Endothelial cell of umbilical vein (primary cell): ENCODE measurements at regions not wholly inside any gene's neighbourhood (a gene's known extent, or its start where the extent isn't known, plus 50 kb on each side); places are given as distances from the start of the nearest gene placed in this dataset.

Experiments used
- BruUV-seq: library from RNA; stranded (reverse); fragments of 400-500 nt; replicated peaks from 2 replicates; lab custom pipeline; 2021; lab: Mats Ljungman, UMichigan
- CTCF ChIA-PET: fragments of 300-600, 350-600 bp; sonication (Branson Sonifier 250); formaldehyde crosslinking; loops from one replicate; lab custom pipeline; 2021; ENCODE audit warnings: antibody characterized with exemption, inconsistent platforms; lab: Charles Lee
- POLR2A ChIA-PET: fragments of 300-600, 350-600 bp; sonication (Branson Sonifier 250); formaldehyde crosslinking; loops from one replicate; lab custom pipeline; 2021; ENCODE audit warnings: antibody characterized with exemption, inconsistent platforms; lab: Charles Lee
- DNase-seq: peaks from one replicate; pipeline ENCODE4 v3.0.0-alpha.2; 2011; ENCODE audit warnings: low read depth, low spot score
- FAIRE-seq: peaks from 2 replicates; lab custom pipeline; 2011; peaks lifted over from hg19 to GRCh38; lab: Jason Lieb, UNC
- H2AFZ ChIP-seq: 2 replicates; pipeline ENCODE4 v1.6.0; 2012; ENCODE audit warnings: low read depth, low read length, control low read depth, inconsistent platforms
- H3K27ac ChIP-seq: 2 replicates; pipeline ENCODE4 v1.5.1; 2011; ENCODE audit warnings: low read depth, mild to moderate bottlenecking, control low read depth, low read length, moderate library complexity; ENCODE audit not compliant: insufficient read depth
- H3K27me3 ChIP-seq, 2 experiments: 2 replicates each; pipeline versions ENCODE4 v1.6.0 to v1.6.1; 2011; ENCODE audit warnings: low read length in 2 of 2, mixed read lengths in 1 of 2; ENCODE audit not compliant: control insufficient read depth in 2 of 2, insufficient read depth in 2 of 2
- H3K36me3 ChIP-seq, 2 experiments: 2 replicates in 1 of 2; 3 replicates in 1 of 2; pipeline ENCODE4 v1.5.1; 2011; ENCODE audit warnings: low read length in 2 of 2, mild to moderate bottlenecking in 1 of 2, moderate library complexity in 1 of 2; ENCODE audit not compliant: control insufficient read depth in 2 of 2, insufficient read depth in 2 of 2; ENCODE audit errors: extremely low read depth in 1 of 2
- H3K4me1 ChIP-seq: 3 replicates; pipeline ENCODE4 v1.5.1; 2011; ENCODE audit warnings: mild to moderate bottlenecking, low read length; ENCODE audit not compliant: control insufficient read depth, insufficient read depth; ENCODE audit errors: extremely low read depth
- H3K4me2 ChIP-seq: 2 replicates; pipeline ENCODE4 v1.6.1; 2011; ENCODE audit warnings: low read length, control low read depth, mixed read lengths; ENCODE audit not compliant: insufficient read depth
- H3K4me3 ChIP-seq, 3 experiments: fragments of 200-600 bp in 1 of 3; sonication (generic), shearing (Covaris generic) in 1 of 3; replicated peaks in 1 of 3; 2 replicates each; pipeline ENCODE4 v1.5.1; 2011 to 2016; ENCODE audit warnings: control low read depth in 3 of 3, low read length in 3 of 3, mild to moderate bottlenecking in 2 of 3, inconsistent platforms in 1 of 3, low read depth in 1 of 3, moderate library complexity in 1 of 3; ENCODE audit not compliant: insufficient read depth in 1 of 3
- H3K79me2 ChIP-seq: 2 replicates; pipeline ENCODE4 v1.6.0; 2012; ENCODE audit warnings: low read length, inconsistent platforms; ENCODE audit not compliant: control insufficient read depth, insufficient read depth
- H3K9ac ChIP-seq: replicated peaks from 2 replicates; pipeline ENCODE3; 2011; ENCODE audit warnings: low read length, control low read depth; ENCODE audit not compliant: insufficient read depth; ENCODE audit errors: extremely low read depth
- H3K9me1 ChIP-seq: replicated peaks from 3 replicates; pipeline ENCODE4 v1.6.0; 2011; ENCODE audit warnings: mild to moderate bottlenecking, low read length; ENCODE audit not compliant: control insufficient read depth, insufficient read depth; ENCODE audit errors: extremely low read depth
- H3K9me3 ChIP-seq: replicated peaks from 2 replicates; pipeline ENCODE4 v1.5.1; 2012; ENCODE audit warnings: low read length, inconsistent platforms; ENCODE audit not compliant: control insufficient read depth, insufficient read depth
- H4K20me1 ChIP-seq: replicated peaks from 2 replicates; pipeline ENCODE3; 2011; ENCODE audit warnings: mild to moderate bottlenecking, low read length; ENCODE audit not compliant: control insufficient read depth, insufficient read depth; ENCODE audit errors: extremely low read depth
- CTCF ChIP-seq, 2 donors: IDR thresholded peaks; 1 replicate in 1 of 2; 2 replicates in 1 of 2; pipeline ENCODE4 v1.5.1; 2011; ENCODE audit warnings: low read length in 2 of 2, mild to moderate bottlenecking in 2 of 2, moderate library complexity in 2 of 2, control low read depth in 1 of 2, inconsistent platforms in 1 of 2, low read depth in 1 of 2; ENCODE audit not compliant: insufficient read depth in 1 of 2; ENCODE audit errors: extremely low read depth in 1 of 2
- EZH2 ChIP-seq: IDR thresholded peaks from 2 replicates; pipeline ENCODE4 v1.6.1; 2012; ENCODE audit warnings: borderline replicate concordance, low read depth, mild to moderate bottlenecking, moderate library complexity, low read length, inconsistent platforms; ENCODE audit not compliant: severe bottlenecking
- FOS ChIP-seq: IDR thresholded peaks from 2 replicates; pipeline ENCODE4 v1.6.1; 2011; ENCODE audit warnings: mild to moderate bottlenecking, low read length, moderate library complexity, borderline replicate concordance; ENCODE audit not compliant: insufficient read depth
- GATA2 ChIP-seq: IDR thresholded peaks from 2 replicates; pipeline ENCODE4 v1.7.0; 2011; ENCODE audit warnings: low read depth, mild to moderate bottlenecking, moderate library complexity, mixed read lengths, low read length; ENCODE audit not compliant: insufficient read length, insufficient read depth
- JUN ChIP-seq: IDR thresholded peaks from 2 replicates; pipeline ENCODE4 v1.6.1; 2011; ENCODE audit warnings: borderline replicate concordance, low read depth; ENCODE audit not compliant: insufficient read length, insufficient read depth
- MAX ChIP-seq: IDR thresholded peaks from 2 replicates; pipeline ENCODE4 v1.6.1; 2011; ENCODE audit not compliant: insufficient read depth, insufficient read length
- MYC ChIP-seq: IDR thresholded peaks from one replicate; pipeline ENCODE4 v1.6.1; 2011; ENCODE audit warnings: mild to moderate bottlenecking, low read depth, low read length
- POLR2A ChIP-seq: IDR thresholded peaks from 2 replicates; pipeline ENCODE4 v1.6.1; 2012; ENCODE audit warnings: low read depth, mild to moderate bottlenecking, control low read depth, low read length
- POLR2AphosphoS5 ChIP-seq: IDR thresholded peaks from 2 replicates; pipeline ENCODE4 v1.6.1; 2012; ENCODE audit warnings: low read depth, mild to moderate bottlenecking, control low read depth, low read length, moderate library complexity; ENCODE audit not compliant: insufficient read depth
- dilution Hi-C: fragments of 300-500 bp; cut with MboI; formaldehyde crosslinking; loops from one replicate; pipeline ENCODE4 v1.15.0; 2019; ENCODE audit warnings: low sequenced_read_pairs; ENCODE audit not compliant: extremely low pct_ligation_motif_present
- intact Hi-C: fragments of 100-400 bp; cut with micrococcal nuclease; formaldehyde crosslinking; loops from one replicate; pipeline ENCODE4 v1.10.0; 2022

GRCh38 chr7:152947686-152948085 is 188.1 kb downstream of the ACTR3B start:
- Histone ChIP-seq H3K79me2 (no peaks in the 10 kb centered on the region), H3K36me3 (no peaks in the 10 kb centered on the region), H3K4me3 (no peak overlapping the region), H3K27me3 (no peaks in the 10 kb centered on the region), H2AFZ (no peak overlapping the region), H3K27ac (no peak overlapping the region), H3K4me1 (no peaks in the 10 kb centered on the region), H3K4me2 (no peak overlapping the region), H4K20me1 (no peaks in the 10 kb centered on the region), H3K9me3 (peaks cover 4% of the 10 kb centered on the region), H3K9ac (no peak overlapping the region), H3K9me1 (no peaks in the 10 kb centered on the region)
- DNase-seq = no peak
- FAIRE-seq = no peak
- TF ChIP-seq JUN = no peak
- TF ChIP-seq CTCF (IDR thresholded peaks at IDR 0.05; ENCODE audit: extremely low read depth in 1 of 2, insufficient read depth in 1 of 2, low read depth in 1 of 2, low read length in 2 of 2) = no peak
- TF ChIP-seq POLR2A = no peak
- TF ChIP-seq GATA2 = no peak
- no peak for TF ChIP-seq EZH2
- no peak for TF ChIP-seq MAX
- no peak for TF ChIP-seq MYC
- no peak for TF ChIP-seq POLR2AphosphoS5
- no peak for TF ChIP-seq FOS
- dilution Hi-C loops (no loop called here), intact Hi-C loops (no loop called here)
- BruUV-seq = no TSS peak
- ChIA-PET POLR2A (no interaction called here), CTCF (no interaction called here)
